HG02798 (cell line): ENCODE measurements at regions not wholly inside any gene's neighbourhood (a gene's known extent, or its start where the extent isn't known, plus 50 kb on each side); places are given as distances from the start of the nearest gene placed in this dataset.
"Not testable (repeated sequence)": the region's sequence is repeated elsewhere in the genome, so short reads cannot be mapped to it uniquely, and the experiment has no call there.

Experiments
- ATAC-seq: cut with Tn5 transposase; IDR thresholded peaks from one replicate; pipeline ENCODE4 v1.9.1; 2021; ENCODE audit warnings: mild to moderate bottlenecking; ENCODE audit not compliant: unreplicated experiment, poor library complexity

DNA sequence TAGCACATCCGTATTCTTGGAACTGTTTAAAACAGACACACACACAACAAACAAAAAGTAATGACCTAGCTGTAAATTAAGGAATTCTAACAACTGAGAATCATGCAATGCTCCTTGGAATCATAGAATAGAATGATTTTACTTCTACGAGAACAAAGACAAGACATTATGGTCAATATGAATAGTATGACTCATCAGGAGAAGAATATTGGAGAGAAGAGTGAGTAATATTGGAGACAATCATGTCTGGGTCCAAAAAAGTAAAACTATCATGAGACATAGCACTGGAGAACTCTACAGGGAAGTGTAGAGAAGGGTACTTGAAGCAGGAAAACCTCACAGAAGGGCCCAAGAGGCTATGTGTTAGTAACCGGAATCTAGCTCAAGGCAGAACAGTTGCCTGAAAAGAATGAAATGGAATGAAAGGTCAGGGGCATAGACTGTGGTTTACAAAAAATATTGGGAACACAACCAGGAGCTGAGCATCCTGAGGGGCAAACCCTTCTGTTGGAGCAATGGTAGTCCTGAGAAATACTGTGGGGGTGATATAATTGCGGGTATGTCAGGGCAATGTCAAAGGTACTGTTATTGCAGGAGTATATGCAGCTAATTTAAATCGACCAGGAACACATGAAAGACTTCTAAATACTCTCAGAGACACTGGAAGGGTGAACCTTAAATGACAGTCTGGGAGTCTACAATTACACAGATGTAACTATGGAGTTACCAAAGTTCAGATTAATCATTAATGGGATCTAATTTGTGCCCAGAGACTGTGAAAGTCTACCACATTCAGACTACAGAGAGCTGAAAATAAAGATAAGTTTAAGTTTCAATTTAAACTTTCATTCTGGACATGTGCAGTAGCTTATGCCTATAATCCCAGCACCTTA lies 201.2 kb downstream of the BCHE start:
- no peak for ATAC-seq

DNA sequence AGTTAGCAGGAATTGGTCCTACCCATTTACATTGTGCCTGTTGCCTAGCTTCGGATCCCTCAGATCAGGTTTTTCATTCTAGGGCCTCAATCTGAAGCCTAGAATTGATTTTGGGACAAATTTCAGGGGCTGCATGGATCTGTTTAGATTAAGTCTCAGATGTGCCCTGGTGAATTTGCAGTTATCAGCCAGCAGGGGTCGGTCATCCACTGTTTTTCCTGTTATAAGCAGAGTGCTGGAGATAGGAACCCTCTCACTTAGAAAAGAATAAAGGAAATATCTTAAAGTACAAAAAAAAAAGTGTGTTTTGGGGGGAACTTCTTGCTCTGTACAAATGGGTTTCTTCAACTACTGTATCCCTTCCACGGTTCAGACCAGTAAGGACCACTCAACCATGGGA lies 212.5 kb downstream of the BCHE start:
- ATAC-seq = peak; percentile 50

- ATAC-seq = no peak
These were observed 214.9 kb downstream of the BCHE start for GRCh38 chr3:165622356-165622755.

DNA sequence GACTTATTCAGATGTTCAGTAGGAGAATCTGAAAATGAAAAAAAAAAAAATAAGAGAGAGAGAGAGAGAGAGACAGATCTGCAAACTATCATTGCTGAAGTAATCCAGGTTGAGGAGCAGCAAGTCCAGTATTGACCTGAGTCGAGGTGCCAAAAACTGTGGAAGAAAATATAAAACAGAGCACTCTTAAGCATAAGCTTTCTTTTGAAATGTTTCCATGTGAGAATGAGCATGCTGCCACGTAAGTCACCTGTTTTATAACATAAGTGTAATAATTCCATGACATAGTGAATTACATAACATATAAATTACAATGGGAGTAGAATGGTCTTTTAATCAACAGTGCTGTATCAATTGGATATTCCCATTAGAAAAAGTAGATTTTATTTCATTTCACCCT lies 218.2 kb downstream of the BCHE start:
- ATAC-seq = no peak

- ATAC-seq = no peak
These were observed 220.1 kb downstream of the BCHE start for GRCh38 chr3:165617134-165617533.

DNA sequence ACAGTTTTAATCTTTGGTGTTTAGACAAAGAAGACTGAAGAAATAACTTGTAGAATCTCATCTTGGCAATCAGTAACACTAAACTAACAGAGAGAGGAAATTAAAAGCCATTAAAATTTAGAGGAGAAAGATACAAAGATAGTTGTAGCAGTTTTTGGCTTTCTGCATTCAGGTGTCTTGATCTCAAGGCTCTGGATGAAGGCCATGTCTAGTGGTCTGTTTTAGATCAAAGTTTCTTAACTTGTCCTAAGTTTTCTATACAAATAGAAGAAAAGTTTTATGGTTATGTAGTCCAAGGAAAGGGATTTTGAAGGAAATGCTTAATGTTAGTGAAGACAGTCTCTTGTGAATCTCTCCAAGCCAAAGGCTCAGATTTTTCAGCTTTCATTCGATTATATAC lies 222.9 kb downstream of the BCHE start:
- no peak for ATAC-seq

DNA sequence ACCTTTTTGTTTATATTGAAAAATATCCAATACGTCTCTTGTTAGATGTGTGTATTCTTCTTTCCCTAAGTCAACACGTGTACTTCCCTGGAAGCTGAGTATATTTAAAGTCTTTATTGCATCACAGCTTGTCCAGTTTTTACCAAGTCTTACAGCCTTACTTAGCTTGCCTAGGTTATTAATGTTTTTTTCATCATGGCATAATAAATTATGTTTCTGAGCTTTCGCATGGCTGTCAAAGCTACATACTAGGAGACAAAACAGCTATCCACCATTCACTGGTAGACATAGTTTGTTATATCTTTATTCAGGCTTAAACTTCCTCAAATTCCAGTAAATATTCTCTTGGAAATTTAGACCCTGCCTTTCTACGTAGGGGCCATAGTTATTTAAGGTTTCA lies 224.2 kb downstream of the BCHE start:
- ATAC-seq = no peak

DNA sequence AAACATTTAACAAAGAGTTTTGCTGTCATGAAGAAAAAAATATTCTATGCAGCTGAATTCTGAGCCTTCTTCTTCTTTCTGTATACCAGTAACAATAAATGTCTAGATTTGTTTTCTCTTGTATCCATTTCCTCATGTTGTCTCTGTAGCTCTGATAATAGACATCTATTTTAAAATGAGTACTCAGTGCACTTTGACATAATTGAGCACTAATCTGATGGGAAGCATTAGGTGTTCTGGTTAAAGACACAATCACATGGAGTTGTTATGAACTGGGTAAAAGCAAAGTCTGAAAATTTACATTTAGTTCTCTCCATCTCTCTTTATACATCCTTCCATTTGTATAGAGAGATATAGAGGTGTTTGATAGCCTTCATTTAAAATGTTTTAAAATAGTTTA lies 230.0 kb downstream of the BCHE start:
- no peak for ATAC-seq

- ATAC-seq = no peak
These were observed 234.0 kb downstream of the BCHE start for GRCh38 chr3:165603196-165603595.

GRCh38 chr3:165572566-165572965 lies 264.7 kb downstream of the BCHE start:
- not testable (repeated sequence) for ATAC-seq

GRCh38 chr3:165568907-165569462 lies 268.2 kb downstream of the BCHE start:
- no peak for ATAC-seq

- ATAC-seq = no peak
These were observed 281.4 kb downstream of the BCHE start for GRCh38 chr3:165555785-165556184.

GRCh38 chr3:165553371-165553770 lies 283.9 kb downstream of the BCHE start:
- ATAC-seq = no peak

GRCh38 chr3:165549665-165550064 lies 287.6 kb downstream of the BCHE start:
- no peak for ATAC-seq

DNA sequence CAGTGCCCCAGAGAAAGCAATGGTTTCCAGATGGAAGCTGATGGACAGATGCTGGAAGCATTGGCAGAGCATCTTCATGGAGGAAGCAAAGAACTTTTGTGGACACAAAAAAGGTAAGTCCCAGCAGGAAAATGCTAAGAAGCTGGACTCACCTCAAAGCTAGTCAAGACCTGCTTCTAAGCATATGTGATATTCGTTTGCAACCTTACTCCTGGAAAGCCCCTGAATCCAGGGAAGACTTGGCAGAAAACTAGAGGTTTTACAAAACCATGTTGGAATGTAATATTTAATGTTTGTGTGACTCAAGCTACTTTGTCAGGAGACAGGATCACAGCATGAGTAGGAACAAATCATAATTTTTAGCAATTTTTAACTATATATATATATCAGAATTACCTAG lies 288.2 kb downstream of the BCHE start:
- ATAC-seq = no peak

DNA sequence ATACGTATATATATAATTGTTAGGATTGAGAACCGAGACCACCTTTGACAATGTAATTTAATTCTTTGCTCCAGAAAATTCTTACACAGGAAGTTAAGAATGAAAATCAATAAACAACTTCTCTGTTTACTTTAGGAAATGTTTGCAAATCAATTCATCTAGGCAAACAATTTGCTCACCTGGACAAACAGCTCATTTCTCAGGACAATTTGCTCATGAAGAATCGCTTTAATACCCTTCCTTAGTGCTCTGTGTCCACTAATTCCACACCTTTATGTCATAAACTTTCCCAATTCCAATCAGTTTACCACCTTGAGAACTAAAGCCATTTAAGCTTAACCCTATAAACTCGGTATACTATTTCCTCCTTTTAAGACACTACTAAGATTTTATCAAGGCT lies 292.2 kb downstream of the BCHE start:
- ATAC-seq = no peak

DNA sequence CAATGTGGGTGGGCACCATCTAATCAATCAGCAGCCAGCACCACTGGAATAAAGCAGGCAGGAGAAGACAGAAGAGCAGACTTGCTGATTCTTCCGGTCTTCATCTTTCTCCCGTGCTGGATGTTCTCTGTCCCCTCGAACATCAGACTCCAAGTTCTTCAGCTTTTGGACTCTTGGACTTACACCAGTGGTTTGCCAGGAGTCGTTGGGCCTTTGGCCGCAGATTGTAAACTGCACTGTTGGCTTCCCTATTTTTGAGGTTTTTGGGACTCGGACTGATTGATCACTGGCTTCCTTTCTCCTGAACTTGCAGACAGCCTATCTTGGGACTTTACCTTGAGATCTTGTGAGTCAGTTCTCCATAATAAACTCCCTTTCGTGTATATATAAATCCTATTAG lies 292.8 kb downstream of the BCHE start:
- no peak for ATAC-seq

GRCh38 chr3:165538166-165538565 lies 299.1 kb downstream of the BCHE start:
- no peak for ATAC-seq

DNA sequence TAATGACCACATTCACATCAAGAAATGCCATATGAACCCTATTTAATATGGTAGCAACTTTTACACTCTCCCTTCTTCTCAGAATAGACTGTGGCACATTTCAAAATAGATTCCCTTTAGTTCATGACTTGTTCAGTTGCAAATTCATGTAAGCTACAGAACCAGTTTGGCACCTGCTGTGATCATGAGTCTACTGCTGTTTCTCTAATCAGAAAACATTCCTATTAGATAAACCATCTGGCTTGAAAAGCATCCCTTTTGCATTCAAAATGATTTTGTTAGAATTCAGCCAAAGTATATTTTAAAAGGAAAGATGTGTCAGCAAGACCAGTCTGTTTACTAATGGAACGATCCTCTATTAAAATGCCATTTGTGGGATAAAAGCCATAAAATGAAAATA lies 304.4 kb downstream of the BCHE start:
- ATAC-seq = no peak

- ATAC-seq = no peak
These were observed 307.8 kb downstream of the BCHE start for GRCh38 chr3:165529451-165529850.

DNA sequence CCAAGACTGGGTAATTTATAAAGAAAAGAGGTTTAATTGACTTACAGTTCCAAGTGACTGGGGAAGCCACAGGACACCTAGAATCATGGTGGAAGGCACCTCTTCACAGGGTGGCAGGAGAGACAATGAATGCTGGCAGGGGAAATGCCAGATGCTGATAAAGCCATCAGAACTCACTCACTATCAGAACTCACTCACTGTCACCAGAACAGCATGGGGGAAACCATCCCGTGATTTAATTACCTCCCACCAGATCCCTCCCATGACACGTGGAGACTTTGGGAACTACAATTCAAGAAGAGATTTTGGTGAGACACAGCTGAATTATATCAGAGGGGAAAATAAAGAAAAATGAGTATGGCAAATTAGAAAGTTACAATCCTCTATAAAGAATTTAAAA lies 310.9 kb downstream of the BCHE start:
- ATAC-seq = no peak

DNA sequence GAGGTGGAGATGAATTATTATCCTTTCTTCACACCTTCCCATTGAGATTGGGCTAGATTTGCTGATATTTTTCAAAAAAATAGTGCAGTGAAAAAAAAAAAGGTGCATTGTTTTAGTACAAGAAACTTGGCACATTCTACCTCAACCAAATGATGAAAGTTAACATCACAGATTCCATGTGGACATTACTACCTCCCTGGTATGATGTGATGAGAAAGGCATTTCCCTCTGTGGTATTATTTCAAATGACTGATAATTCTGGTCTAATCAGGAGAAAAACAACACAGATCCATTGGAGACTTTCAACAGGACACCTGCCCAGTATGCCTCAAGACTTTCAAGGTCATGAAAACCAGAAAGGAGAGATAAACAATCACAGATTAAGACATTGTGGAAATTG lies 313.4 kb downstream of the BCHE start:
- ATAC-seq = no peak
